Activated CD8-positive, alpha-beta T cell treated with anti-CD3 and anti-CD28 coated beads, Interleukin-2, amount 10 ng/mL, durations not matched to agents 7 days and 5 days (primary cell): ENCODE measurements at regions not wholly inside any gene's neighbourhood (a gene's known extent, or its start where the extent isn't known, plus 50 kb on each side); places are given as distances from the start of the nearest gene placed in this dataset.

Experiments used
- ATAC-seq: fragments of 150-1000 bp; cut with Tn5 transposase; one replicate; pipeline ENCODE4 v1.10.0; 2021; ENCODE audit warnings: moderate library complexity
- CTCF ChIA-PET: fragments of 350-600 bp; sonication (Branson Sonifier 250); formaldehyde crosslinking; loops from one replicate; lab custom pipeline; 2021; ENCODE audit warnings: antibody characterized with exemption; lab: Charles Lee
- POLR2A ChIA-PET: fragments of 350-600 bp; sonication (Branson Sonifier 250); formaldehyde crosslinking; loops from one replicate; lab custom pipeline; 2021; ENCODE audit warnings: antibody characterized with exemption; lab: Charles Lee
- DNase-seq: peaks from one replicate; pipeline ENCODE4 v3.0.0-alpha.2; 2020
- H3K27ac Mint-ChIP-seq: one replicate; pipeline ENCODE4 v1.8.0; 2021; ENCODE audit warnings: mild to moderate bottlenecking, mixed read lengths
- H3K27me3 Mint-ChIP-seq: one replicate; pipeline ENCODE4 v1.8.0; 2021; ENCODE audit warnings: low read depth, mixed read lengths
- H3K36me3 Mint-ChIP-seq: one replicate; pipeline ENCODE4 v1.8.0; 2021; ENCODE audit warnings: low read depth, mixed read lengths
- H3K4me1 Mint-ChIP-seq: one replicate; pipeline ENCODE4 v1.8.0; 2021; ENCODE audit warnings: low read depth, mixed read lengths
- H3K4me3 Mint-ChIP-seq: one replicate; pipeline ENCODE4 v1.8.0; 2021; ENCODE audit warnings: mild to moderate bottlenecking, mixed read lengths
- H3K9me3 Mint-ChIP-seq: one replicate; pipeline ENCODE4 v1.8.0; 2022; ENCODE audit warnings: mixed read lengths; ENCODE audit not compliant: insufficient read depth

DNA sequence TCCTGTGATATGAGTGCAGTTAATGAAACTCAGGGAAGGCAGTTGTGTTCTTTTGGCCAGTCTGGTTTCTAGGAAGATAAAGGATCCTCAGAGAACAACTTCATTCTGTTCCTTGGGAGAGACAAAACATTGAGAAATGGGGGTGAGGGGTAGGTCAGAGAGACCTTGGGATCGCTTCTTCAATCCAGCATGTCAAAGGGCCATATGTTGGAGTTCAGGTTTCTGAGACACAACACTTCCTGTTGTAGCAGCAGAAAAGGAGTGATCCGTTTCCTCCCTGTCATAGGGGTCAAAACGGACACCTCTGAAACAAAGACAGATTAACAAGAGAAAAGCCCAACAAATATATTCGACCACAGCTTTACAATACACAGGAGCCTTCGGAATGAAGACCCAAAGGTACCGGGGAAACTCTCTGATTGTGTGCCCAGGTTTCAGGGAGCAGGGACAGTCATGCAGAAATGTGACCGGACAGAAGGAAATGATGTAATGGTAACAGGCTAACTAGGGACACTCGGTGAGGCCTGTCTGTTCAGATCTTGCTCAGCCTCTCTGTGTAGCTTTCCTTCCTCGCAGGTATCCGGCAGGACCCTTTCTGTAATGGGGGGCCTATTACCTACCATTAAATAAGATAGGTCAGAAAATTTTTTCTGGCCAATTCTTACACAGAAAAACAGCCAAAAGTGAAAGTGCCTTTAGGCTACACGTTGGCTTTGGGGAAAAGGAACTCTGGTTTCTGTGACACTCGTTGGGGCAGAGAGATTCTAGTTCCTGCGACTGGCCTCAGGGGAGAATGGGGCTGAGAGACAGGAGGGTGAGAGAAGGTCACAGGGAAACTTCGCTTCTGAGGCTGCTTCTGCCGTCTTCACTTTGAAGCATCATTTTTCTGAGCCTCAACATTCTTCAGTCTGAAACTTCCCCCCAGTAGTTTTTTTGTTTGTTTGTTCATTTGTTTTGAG lies 103.3 kb upstream of the TLR3 start:
- DNase-seq (no peak), ATAC-seq (no peak)
- Mint-ChIP-seq H3K4me3 (no peak overlapping the region), H3K9me3 (no peaks in the 10 kb centered on the region), H3K27ac (no peak overlapping the region), H3K4me1 (no peaks in the 10 kb centered on the region), H3K27me3 (peaks cover 4% of the 10 kb centered on the region), H3K36me3 (no peaks in the 10 kb centered on the region)
- CTCF ChIA-PET = no interaction called here
- POLR2A ChIA-PET = no interaction called here

DNA sequence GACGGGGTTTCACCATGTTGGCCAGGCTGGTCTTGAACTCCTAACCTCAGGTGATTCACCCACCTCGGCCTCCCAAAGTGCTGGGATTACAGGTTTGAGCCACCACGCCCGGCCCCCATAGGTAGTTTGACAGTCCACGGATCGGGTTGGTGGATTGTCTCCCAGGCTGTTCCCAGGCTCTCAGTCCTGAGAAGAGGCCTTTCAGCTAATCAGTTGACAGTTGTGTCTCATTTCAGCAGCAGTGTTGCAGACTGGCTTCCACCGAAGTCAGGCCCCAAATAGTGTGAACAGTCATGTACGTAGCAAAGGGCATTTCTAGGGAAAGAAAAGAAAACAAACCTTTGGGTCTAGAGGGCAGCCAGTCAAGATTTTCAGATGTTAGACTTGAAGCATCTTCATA lies 102.4 kb upstream of the TLR3 start:
- DNase-seq = no peak
- POLR2A ChIA-PET = no interaction called here
- Mint-ChIP-seq H3K27ac (no peak overlapping the region), H3K9me3 (no peaks in the 10 kb centered on the region), H3K4me1 (no peaks in the 10 kb centered on the region), H3K4me3 (no peak overlapping the region), H3K27me3 (peaks cover 4% of the 10 kb centered on the region), H3K36me3 (no peaks in the 10 kb centered on the region)
- CTCF ChIA-PET = no interaction called here
- no peak for ATAC-seq

DNA sequence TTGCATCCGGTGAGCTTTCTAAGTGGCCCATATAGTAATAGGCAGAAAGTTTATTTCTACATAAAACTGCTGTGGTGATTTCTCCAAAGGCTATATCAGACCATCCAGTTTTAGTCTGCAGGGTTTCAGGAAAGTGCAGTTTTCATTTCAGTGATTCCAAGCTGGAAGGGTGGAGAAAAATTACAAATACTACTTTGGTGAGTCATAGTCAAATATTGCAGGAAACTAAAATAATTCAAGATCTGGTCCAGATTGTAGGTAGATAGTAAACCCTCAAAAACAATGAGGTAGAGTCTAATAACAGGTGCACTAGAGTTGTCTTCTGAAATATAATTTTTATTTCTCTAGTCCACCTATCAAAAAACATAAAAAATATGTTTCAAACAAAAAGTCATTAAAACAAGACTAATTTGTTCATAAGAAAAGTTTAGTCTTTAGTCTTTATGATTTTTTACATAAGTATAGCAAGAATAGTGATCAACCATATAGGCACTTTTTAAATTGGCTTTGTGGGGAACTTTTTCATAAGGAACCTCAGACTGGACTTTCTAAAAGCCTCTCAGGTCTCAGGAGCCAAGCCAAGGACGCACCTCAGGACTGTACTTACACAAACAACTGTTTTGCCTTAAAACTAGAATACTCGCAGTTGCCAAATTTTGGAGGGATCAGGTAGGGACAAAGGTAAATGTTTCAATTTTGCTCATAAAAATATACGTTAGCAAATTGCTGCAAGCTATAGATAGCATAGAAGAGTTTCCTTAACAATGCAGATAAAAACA lies 101.8 kb upstream of the TLR3 start:
- ATAC-seq (no peak), DNase-seq (no peak)
- no peak overlapping the region for H3K4me3 Mint-ChIP-seq
- no peak overlapping the region for H3K27ac Mint-ChIP-seq
- CTCF ChIA-PET = no interaction called here
- no peaks in the 10 kb centered on the region for H3K9me3 Mint-ChIP-seq
- POLR2A ChIA-PET = no interaction called here
- H3K27me3 Mint-ChIP-seq = peaks cover 4% of the 10 kb centered on the region
- H3K4me1 Mint-ChIP-seq = no peaks in the 10 kb centered on the region
- H3K36me3 Mint-ChIP-seq = no peaks in the 10 kb centered on the region

DNA sequence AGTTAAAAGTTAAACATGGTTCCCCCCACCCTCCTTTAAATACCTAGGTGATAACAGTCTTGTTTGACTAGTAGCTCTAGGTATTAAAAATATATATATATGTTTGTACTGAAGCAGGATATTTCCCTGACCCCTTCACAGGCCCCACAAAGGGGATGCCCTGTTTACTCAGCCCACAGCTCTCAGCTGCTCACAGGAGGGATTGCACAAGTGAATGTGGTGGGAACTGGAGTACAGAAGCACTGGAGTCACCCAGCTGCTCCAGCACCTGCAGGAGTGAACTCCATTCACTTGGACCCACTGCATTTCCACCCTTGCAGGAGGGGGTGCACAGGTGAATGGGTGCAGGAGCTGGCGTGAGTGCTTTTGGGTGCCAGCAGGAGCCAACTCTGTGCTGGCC lies 99.3 kb upstream of the TLR3 start:
- H3K4me3 Mint-ChIP-seq = no peak overlapping the region
- H3K27ac Mint-ChIP-seq = no peak overlapping the region
- CTCF ChIA-PET = no interaction called here
- no peaks in the 10 kb centered on the region for H3K36me3 Mint-ChIP-seq
- ATAC-seq (no peak), DNase-seq (no peak)
- H3K4me1 Mint-ChIP-seq = no peaks in the 10 kb centered on the region
- no peaks in the 10 kb centered on the region for H3K27me3 Mint-ChIP-seq
- POLR2A ChIA-PET = no interaction called here
- no peaks in the 10 kb centered on the region for H3K9me3 Mint-ChIP-seq

DNA sequence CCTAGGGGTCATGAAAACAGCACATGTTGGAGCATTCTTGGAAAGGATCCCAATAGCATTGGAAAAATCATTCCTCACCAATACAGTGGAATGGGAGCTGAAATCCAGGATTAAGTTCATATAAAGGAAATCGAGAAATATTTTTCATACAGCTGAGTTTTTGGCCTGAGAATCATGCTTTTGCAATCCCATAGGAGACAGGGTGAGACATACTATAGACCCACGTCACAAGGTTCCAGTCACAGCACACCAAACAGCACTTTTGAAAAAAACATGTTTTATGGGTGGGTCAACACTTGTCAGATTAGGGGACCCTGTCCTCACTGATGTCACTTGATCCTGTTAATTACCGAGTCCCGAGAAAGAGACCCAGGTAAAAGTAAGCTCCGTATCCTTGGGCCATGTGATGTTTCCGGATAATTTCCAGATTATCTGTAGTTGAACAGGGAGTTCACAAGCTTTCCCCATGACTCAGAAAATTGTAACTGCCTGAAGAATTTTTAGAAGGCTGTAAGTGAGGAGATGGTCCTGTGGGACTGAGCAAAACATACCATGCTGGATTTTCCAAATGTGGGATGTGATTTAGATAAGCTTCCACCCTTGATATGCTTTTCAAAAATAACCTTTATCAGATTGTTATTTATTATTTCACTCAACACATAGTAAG lies 80.9 kb upstream of the TLR3 start:
- no peak overlapping the region for H3K27ac Mint-ChIP-seq
- H3K4me1 Mint-ChIP-seq = no peaks in the 10 kb centered on the region

DNA sequence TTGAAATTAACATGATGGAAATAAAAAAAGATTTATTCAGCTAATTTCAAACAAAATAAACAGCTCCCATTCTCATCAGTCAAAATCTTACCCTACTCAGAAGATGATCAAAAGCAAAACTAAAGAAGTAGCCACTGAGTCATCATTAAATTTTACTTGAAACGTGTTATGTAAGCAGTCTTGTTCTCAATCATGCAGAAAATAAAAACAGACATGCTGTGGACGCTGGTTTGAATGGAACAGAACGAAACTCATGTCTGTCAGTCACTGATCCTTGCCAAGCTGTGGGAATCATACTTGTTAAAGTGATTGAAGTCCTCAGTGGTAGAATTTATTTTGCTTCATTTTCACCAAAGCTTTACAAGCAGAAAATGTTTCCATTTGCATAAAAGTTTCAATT lies 77.2 kb upstream of the TLR3 start:
- no peak for DNase-seq
- ChIA-PET POLR2A (no interaction called here), CTCF (interaction anchor here (1.1 to 1.4 kb wide), 2 partner anchors 29 to 47 kb away, joined by 3 to 4 read pairs; no protein-coding TSS in a partner anchor)
- Mint-ChIP-seq H3K9me3 (no peaks in the 10 kb centered on the region), H3K36me3 (no peaks in the 10 kb centered on the region), H3K27ac (no peak overlapping the region), H3K4me1 (no peaks in the 10 kb centered on the region), H3K4me3 (no peak overlapping the region), H3K27me3 (no peaks in the 10 kb centered on the region)
- ATAC-seq = no peak

More for the DNA sequence above, 80.9 kb upstream of the TLR3 start:
- H3K27me3 Mint-ChIP-seq = no peaks in the 10 kb centered on the region
- H3K36me3 Mint-ChIP-seq = no peaks in the 10 kb centered on the region
- ATAC-seq (no peak), DNase-seq (no peak)
- POLR2A ChIA-PET = no interaction called here
- CTCF ChIA-PET = interaction anchor here (1.6 kb wide), 1 partner anchor 50 kb away, joined by 4 read pairs; no protein-coding TSS in a partner anchor
- peaks cover 7% of the 10 kb centered on the region for H3K9me3 Mint-ChIP-seq
- no peak overlapping the region for H3K4me3 Mint-ChIP-seq

DNA sequence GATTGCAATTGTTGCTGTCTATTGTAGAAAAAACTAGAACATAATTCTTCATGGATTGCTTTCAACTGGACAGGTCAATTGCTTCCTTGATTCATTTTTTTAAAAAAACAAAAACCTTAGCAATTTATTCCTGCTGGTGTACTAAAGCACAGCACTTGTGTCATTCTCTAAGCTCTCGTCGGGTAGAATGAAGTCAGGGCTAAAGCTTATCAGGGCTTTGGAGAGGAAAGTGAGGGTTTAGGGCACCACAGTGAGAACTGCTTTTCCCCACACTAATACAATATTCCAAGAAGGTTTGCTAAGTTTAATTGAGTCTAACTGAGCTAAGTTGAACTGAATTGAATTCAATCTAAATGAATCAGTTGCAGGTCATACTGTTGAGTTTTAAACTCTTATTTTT lies 76.4 kb upstream of the TLR3 start:
- Mint-ChIP-seq H3K4me1 (no peaks in the 10 kb centered on the region), H3K4me3 (no peak overlapping the region), H3K27ac (no peak overlapping the region), H3K27me3 (no peaks in the 10 kb centered on the region), H3K36me3 (no peaks in the 10 kb centered on the region), H3K9me3 (no peaks in the 10 kb centered on the region)
- ChIA-PET CTCF (interaction anchor here (1.4 kb wide), 1 partner anchor 28 kb away, joined by 3 read pairs; no protein-coding TSS in a partner anchor), POLR2A (no interaction called here)
- no peak for DNase-seq
- ATAC-seq = no peak

DNA sequence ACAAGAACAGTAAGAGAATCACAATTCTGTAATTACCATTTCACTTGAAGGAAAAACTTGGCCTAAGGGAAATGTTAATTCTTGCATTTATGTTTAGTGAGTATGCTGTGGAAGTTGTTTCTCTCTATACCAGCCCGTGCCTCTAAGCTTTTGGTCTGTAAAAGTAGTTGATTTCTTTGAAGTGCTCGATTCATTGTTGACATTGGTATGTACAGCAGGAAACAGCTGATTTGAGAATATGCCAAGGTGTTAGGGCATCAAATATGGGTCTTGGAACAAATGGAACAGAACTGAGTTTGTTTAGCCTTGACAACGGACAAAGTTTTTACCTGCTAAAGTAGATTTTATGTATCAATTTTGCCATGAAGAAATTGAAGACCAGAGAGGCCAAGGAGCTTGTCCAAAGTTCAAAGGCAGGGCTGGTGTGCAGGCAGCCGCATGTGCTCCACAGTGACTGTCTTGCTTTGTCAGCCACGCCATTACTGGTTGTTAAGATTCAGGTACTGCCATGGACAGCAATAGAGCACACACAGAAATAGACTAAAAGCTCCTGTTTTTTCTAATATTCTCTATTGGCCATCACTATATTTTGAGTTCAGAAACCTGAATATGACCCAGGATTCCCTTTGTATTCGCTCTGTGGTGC lies 75.5 kb upstream of the TLR3 start:
- no peaks in the 10 kb centered on the region for H3K36me3 Mint-ChIP-seq
- no peak for ATAC-seq
- H3K27ac Mint-ChIP-seq = no peak overlapping the region
- no peak for DNase-seq
- no peaks in the 10 kb centered on the region for H3K4me1 Mint-ChIP-seq
- no peaks in the 10 kb centered on the region for H3K9me3 Mint-ChIP-seq
- ChIA-PET POLR2A (no interaction called here), CTCF (no interaction called here)
- no peak overlapping the region for H3K4me3 Mint-ChIP-seq
- no peaks in the 10 kb centered on the region for H3K27me3 Mint-ChIP-seq

DNA sequence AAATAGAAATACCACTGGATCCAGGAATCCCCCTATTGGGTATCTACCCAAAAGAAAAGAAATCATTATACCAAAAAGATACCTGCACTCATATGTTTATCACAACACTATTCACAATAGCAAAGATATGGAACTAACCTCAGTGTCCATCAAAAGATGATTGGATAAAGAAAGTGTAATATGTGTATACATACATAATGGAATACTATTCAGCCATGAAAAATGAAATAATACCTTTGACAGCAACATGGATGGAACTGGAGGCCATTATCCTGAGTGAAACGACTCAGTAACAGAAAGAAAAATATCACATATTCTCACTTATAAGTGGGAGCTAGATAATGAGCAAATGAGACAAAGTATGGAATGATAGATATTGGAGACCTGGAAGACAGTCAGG lies 74.2 kb upstream of the TLR3 start:
- CTCF ChIA-PET = no interaction called here
- Mint-ChIP-seq H3K4me1 (no peaks in the 10 kb centered on the region), H3K9me3 (no peaks in the 10 kb centered on the region), H3K27ac (no peak overlapping the region), H3K27me3 (no peaks in the 10 kb centered on the region), H3K4me3 (no peak overlapping the region), H3K36me3 (no peaks in the 10 kb centered on the region)
- DNase-seq (no peak), ATAC-seq (no peak)
- POLR2A ChIA-PET = no interaction called here

DNA sequence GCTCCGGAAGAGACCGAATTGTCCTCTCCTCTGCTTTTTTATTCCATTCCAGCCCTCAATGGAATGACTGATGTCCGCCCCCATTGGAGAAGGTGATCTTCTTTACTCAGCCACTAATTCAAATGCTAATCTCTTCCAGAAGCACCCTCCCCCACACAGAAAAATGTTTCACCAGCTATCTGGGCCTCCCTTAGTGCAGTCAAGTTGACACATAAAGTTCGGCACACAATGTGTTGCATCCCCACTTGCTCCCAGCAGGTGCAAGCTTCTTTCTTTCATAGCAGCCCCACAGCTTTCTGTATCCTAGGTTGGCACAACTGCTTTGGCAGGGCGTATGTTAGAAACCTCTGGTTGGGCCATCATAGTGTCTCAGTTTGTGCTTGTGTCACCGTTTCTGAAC lies 73.3 kb upstream of the TLR3 start:
- no peaks in the 10 kb centered on the region for H3K27me3 Mint-ChIP-seq
- no peak overlapping the region for H3K27ac Mint-ChIP-seq

DNA sequence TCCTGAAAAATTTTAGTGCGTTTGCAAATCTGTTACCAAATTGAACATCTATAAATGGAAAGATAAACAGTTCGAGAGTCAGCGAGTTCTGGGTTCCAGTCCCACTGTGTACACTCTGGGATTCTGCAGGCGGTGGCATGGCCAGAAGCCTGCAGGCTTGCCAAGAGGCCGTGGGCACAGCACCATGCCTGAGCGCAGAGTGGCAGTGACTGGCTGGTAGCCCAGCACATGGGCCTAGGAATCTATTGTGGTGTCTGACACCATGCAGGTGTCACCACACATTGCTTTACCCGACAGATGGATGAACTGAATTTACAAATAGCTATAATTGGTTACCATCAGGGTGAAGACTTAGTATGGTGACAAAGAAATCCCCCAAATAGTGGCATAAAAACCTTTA lies 71.7 kb upstream of the TLR3 start:
- CTCF ChIA-PET = no interaction called here
- H3K9me3 Mint-ChIP-seq = no peaks in the 10 kb centered on the region

More for the DNA sequence above, 73.3 kb upstream of the TLR3 start:
- ChIA-PET POLR2A (no interaction called here), CTCF (no interaction called here)
- ATAC-seq (no peak), DNase-seq (no peak)
- no peaks in the 10 kb centered on the region for H3K4me1 Mint-ChIP-seq
- no peaks in the 10 kb centered on the region for H3K36me3 Mint-ChIP-seq
- no peaks in the 10 kb centered on the region for H3K9me3 Mint-ChIP-seq
- no peak overlapping the region for H3K4me3 Mint-ChIP-seq

More for the DNA sequence above, 71.7 kb upstream of the TLR3 start:
- no peaks in the 10 kb centered on the region for H3K36me3 Mint-ChIP-seq
- no peak overlapping the region for H3K27ac Mint-ChIP-seq
- no peak for ATAC-seq
- POLR2A ChIA-PET = no interaction called here
- H3K4me1 Mint-ChIP-seq = no peaks in the 10 kb centered on the region
- no peak overlapping the region for H3K4me3 Mint-ChIP-seq
- no peak for DNase-seq
- no peaks in the 10 kb centered on the region for H3K27me3 Mint-ChIP-seq
